Immature natural killer cell (primary cell): ENCODE measurements at regions not wholly inside any gene's neighbourhood (a gene's known extent, or its start where the extent isn't known, plus 50 kb on each side); places are given as distances from the start of the nearest gene placed in this dataset.

Source experiments
- DNase-seq, 3 donors: peaks; one replicate each; pipeline ENCODE4 v3.0.0; 2022; ENCODE audit warnings: mixed read lengths in 1 of 3
- H3K27ac Mint-ChIP-seq, 6 donors: one replicate each; pipeline ENCODE4 v1.8.0; 2020; ENCODE audit warnings: mixed read lengths in 6 of 6, mild to moderate bottlenecking in 5 of 6, inconsistent platforms in 4 of 6, moderate library complexity in 3 of 6
- H3K27me3 Mint-ChIP-seq, 3 donors: one replicate each; pipeline ENCODE4 v1.8.0; 2020 to 2021; ENCODE audit warnings: low read depth in 3 of 3, mild to moderate bottlenecking in 3 of 3, mixed read lengths in 3 of 3, moderate library complexity in 3 of 3, inconsistent platforms in 1 of 3
- H3K36me3 Mint-ChIP-seq, 3 donors: one replicate each; pipeline ENCODE4 v1.8.0; 2020; ENCODE audit warnings: mixed read lengths in 3 of 3, inconsistent platforms in 2 of 3, mild to moderate bottlenecking in 2 of 3
- H3K4me1 Mint-ChIP-seq, 2 donors: one replicate each; pipeline ENCODE4 v1.8.0; 2020; ENCODE audit warnings: inconsistent platforms in 2 of 2, mild to moderate bottlenecking in 2 of 2, mixed read lengths in 2 of 2, moderate library complexity in 1 of 2
- H3K4me3 Mint-ChIP-seq, 5 donors: one replicate each; pipeline ENCODE4 v1.8.0; 2020; ENCODE audit warnings: mild to moderate bottlenecking in 5 of 5, mixed read lengths in 5 of 5, inconsistent platforms in 3 of 5, moderate library complexity in 3 of 5
- H3K9me3 Mint-ChIP-seq, 6 donors: one replicate each; pipeline ENCODE4 v1.8.0; 2020; ENCODE audit warnings: mild to moderate bottlenecking in 6 of 6, mixed read lengths in 6 of 6, inconsistent platforms in 4 of 6, moderate library complexity in 3 of 6

DNA sequence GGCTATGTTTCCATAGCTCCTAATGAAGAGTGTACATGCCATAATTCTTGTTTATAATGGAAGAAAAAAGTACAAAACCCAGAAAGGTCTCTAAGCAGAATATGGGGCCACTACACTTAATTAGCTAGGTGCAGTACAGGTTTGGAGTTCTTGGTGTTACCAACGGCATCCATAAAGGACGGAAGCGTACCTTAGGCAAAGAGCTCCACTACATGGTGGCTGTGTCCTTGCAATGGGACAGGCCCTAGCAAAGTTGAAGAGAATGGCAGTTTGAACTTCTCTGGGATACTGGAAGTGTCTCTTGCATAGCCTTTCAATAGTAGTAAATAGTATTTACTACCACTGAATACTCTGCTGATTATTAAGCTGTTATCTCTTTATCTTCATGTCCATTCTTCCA lies 371.7 kb upstream of the MMS22L start:
- no peaks in the 10 kb centered on the region for H3K4me1 Mint-ChIP-seq
- no peak for DNase-seq
- no peak overlapping the region for H3K27ac Mint-ChIP-seq
- H3K36me3 Mint-ChIP-seq, result no peaks in the 10 kb centered on the region
- no peak overlapping the region for H3K4me3 Mint-ChIP-seq
- H3K27me3 Mint-ChIP-seq, result no peaks in the 10 kb centered on the region
- H3K9me3 Mint-ChIP-seq, result peaks cover 2 to 21% (median 7%) of the 10 kb centered on the region in 6 donors

DNA sequence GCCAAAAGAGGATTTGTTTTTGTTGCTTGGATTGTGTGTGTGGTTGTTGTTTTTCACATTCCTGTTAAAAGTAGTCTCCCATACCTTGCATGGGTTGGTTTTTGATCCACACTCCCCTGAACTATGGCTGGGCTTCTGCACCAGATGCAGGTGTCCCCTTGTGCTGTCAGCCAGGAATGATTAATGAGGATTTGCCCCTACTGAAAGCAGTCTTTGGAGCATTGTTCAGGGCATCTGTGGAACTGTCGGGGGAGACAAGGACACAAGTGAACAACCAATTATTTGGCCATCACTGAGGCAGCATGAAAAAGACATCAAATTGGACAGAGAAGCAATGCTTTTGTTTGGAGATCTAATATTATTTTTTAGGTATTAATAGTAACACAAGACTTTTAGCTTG lies 373.2 kb upstream of the MMS22L start:
- H3K36me3 Mint-ChIP-seq, result no peaks in the 10 kb centered on the region
- no peaks in the 10 kb centered on the region for H3K4me1 Mint-ChIP-seq
- H3K9me3 Mint-ChIP-seq, result peaks cover 2 to 17% (median 11%) of the 10 kb centered on the region in 6 donors

DNA sequence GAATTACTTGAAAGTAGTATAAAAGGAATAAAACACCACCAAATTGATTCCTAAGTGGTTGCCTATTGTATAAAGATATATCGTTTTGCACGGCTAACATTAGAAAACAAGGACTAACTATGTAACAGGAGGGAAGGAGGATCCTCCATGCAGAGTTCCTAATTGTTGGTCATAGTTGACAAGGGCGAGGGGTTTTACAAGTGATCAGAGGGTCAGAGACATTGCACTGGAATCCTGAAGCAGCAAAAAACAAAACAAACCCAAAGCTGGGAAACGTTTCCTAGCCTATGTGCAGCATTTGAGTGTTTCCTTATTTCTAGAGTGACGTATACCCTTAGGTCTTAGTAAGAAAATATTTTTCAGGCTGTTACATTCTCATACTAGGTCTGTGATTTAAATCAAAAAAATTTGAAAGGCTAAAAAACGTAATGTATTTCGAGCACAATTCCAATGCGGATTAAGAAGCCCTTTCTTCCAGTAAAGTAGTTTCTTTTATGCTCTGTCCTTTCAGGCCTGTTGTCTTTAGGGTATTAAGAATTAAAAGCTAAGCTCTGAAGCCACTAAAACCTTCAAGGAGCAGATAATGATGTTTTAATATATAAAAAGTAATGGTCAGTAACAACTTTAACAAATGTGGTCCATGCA lies 373.8 kb upstream of the MMS22L start:
- no peaks in the 10 kb centered on the region for H3K36me3 Mint-ChIP-seq
- no peak for DNase-seq
- no peaks in the 10 kb centered on the region for H3K4me1 Mint-ChIP-seq
- H3K9me3 Mint-ChIP-seq, result peaks cover 5 to 21% (median 14%) of the 10 kb centered on the region in 6 donors
- H3K4me3 Mint-ChIP-seq, result no peak overlapping the region
- H3K27me3 Mint-ChIP-seq, result no peaks in the 10 kb centered on the region
- no peak overlapping the region for H3K27ac Mint-ChIP-seq

More for the DNA sequence above, 373.2 kb upstream of the MMS22L start:
- Mint-ChIP-seq H3K27ac (no peak overlapping the region), H3K27me3 (no peaks in the 10 kb centered on the region), H3K4me3 (no peak overlapping the region)
- no peak for DNase-seq

DNA sequence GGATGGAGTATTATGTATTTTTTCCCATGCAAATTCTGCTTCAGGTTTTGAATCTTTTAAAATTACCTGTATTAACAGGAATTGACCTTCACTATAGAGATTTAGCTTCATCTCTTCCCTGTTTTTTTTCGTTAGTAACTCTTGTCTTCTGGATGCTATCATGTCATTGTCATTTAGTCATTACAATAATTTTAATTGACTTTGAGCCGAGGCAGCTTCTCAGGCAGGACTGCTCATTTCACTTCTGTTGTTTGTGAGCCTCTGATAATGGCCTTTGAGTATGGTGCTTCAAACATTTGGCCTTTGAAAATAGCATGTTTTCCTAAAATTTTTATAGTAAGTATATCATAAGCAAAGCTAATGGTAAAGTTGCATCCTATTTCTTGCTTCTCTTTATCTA lies 375.1 kb upstream of the MMS22L start:
- H3K4me1 Mint-ChIP-seq, result no peaks in the 10 kb centered on the region
- H3K4me3 Mint-ChIP-seq, result no peak overlapping the region
- no peak overlapping the region for H3K27ac Mint-ChIP-seq
- no peak for DNase-seq
- H3K36me3 Mint-ChIP-seq, result no peaks in the 10 kb centered on the region
- H3K9me3 Mint-ChIP-seq, result peaks cover 5 to 28% (median 15%) of the 10 kb centered on the region in 6 donors
- H3K27me3 Mint-ChIP-seq, result no peaks in the 10 kb centered on the region

DNA sequence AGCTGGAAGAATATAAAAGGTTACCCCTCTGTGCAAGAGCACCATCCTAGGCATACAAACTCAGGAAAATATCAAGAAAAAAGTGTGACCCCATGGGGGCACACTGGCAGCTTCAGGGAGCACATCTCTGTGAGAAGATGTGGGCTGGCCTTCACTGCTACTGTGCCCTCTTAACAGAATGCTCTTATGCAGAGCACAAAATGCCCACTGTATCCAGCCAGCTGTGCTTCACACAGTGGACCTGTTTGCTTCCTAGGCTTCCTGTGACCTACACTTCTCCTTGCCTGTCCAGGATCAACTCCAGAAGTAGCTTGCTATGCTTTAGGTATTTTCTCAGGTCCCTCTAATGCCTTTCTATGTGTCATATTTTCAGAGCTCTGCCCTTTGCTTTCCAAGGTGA lies 380.2 kb upstream of the MMS22L start:
- Mint-ChIP-seq H3K4me1 (no peaks in the 10 kb centered on the region), H3K36me3 (no peaks in the 10 kb centered on the region), H3K9me3 (peaks cover 4 to 24% (median 9%) of the 10 kb centered on the region in 6 donors), H3K27ac (no peak overlapping the region), H3K27me3 (peaks cover 0 to 2% (median 0%) of the 10 kb centered on the region in 3 donors), H3K4me3 (no peak overlapping the region)
- DNase-seq, result no peak

DNA sequence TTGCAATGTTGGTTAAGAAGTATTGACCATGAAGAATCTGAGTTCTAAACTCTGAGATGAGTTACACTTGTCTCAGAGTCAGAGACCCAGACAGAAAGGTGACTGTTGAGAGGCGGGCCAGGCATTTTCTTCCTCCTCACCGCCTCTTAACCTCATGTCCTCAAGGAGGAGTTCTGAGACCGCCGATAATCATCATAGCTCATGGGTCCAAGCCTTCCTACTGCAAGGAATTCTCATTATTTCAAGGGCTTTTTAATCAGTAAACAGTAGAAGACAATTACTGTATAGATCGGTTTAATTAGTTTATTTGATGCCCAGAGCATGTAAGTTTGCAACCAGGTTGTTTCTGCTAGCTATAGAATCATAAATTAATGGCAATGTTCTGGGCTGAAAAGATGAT lies 382.4 kb upstream of the MMS22L start:
- Mint-ChIP-seq H3K4me3 (no peak overlapping the region), H3K27ac (no peak overlapping the region), H3K27me3 (peaks cover 0 to 2% (median 0%) of the 10 kb centered on the region in 3 donors), H3K9me3 (peaks cover 4 to 24% (median 9%) of the 10 kb centered on the region in 6 donors), H3K4me1 (no peaks in the 10 kb centered on the region), H3K36me3 (no peaks in the 10 kb centered on the region)
- no peak for DNase-seq

DNA sequence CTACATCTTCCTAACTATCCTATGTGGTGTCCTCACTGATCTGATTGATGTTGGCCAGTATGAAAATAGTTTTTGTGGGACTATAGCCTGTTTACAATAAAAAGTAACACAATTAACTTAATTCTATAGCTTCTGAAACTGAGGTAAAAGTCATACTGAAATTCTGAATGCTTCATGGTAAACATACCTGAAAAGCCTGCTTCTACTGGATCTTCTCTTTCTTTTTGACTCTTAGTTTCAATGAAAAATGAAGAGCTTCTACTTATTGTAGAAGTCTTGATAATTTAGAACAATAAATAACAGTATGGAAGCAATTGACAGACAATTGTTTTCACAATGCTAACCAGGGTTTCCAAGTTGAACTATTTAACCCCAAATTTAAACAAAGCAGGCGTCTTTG lies 383.9 kb upstream of the MMS22L start:
- H3K9me3 Mint-ChIP-seq, result peaks cover 0 to 20% (median 2%) of the 10 kb centered on the region in 6 donors
- no peak overlapping the region for H3K4me3 Mint-ChIP-seq

DNA sequence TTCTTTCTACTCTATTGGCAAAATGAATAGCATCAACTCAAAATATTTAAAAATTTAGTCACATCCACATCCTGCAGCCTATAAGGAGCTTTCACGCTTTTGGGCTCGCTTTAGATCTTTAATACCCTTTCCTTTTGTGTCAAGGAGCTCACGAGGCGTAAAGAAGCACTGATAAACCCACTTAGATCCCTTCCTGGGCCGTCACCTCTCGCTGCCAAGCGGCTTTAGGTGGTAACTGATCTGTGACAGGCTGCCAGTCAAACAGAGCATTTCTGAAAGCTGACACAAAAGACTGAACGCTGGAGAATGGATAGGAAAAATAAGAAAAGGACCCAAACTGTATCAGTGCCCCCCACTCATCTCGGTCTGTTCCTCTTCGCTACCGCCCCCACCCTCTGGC lies 385.7 kb upstream of the MMS22L start:
- no peak overlapping the region for H3K27ac Mint-ChIP-seq
- peaks cover 0 to 2% (median 0%) of the 10 kb centered on the region in 3 donors for H3K27me3 Mint-ChIP-seq
- H3K9me3 Mint-ChIP-seq, result peaks cover 0 to 17% (median 2%) of the 10 kb centered on the region in 6 donors
- DNase-seq, result no peak
- H3K36me3 Mint-ChIP-seq, result no peaks in the 10 kb centered on the region
- no peaks in the 10 kb centered on the region for H3K4me1 Mint-ChIP-seq
- H3K4me3 Mint-ChIP-seq, result no peak overlapping the region

More for the DNA sequence above, 383.9 kb upstream of the MMS22L start:
- Mint-ChIP-seq H3K36me3 (no peaks in the 10 kb centered on the region), H3K4me1 (no peaks in the 10 kb centered on the region), H3K27ac (no peak overlapping the region), H3K27me3 (peaks cover 0 to 2% (median 0%) of the 10 kb centered on the region in 3 donors)
- no peak for DNase-seq

DNA sequence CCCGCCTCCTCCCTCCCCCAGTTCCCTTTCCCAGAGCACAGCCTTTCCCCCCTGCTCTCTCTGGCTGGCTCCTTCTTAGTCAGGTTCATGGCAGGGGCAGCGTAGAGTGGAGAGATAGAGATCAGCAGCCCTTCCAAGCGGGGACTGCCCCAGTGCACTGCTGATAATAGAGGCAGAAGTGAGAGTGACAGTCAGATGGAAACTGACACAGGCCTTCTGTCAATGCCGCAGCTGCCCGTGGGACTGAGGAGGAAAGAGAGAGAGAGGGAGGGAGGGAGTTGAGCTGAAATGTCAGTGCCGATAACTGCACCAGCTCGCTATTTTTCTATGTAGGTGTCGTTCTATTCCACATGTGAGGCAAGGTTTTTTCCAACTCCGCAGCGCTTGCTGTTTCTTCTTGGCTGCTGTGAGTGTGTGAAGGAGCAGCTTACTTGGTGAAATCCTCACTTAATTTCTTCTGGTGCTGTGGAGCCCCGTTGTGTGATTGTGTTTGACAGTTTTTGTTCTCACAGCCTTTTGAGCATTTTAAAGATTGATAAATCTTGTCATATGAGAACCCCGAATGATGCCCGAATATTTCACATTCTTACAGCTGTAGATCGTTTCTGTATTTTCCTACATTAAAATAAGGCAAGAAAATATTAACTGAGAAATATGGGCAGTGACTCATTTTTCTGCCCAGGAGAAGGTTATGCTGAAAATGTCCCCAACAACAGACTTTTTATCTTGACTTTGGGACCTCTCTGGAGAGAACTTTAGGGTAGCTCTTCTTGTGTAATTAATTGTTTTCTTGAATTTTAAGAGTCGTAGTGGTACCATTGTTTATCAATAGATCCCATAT lies 386.4 kb upstream of the MMS22L start:
- no peak for DNase-seq
- no peaks in the 10 kb centered on the region for H3K4me1 Mint-ChIP-seq
- no peaks in the 10 kb centered on the region for H3K36me3 Mint-ChIP-seq
- no peak overlapping the region for H3K4me3 Mint-ChIP-seq
- H3K27me3 Mint-ChIP-seq, result peaks cover 0 to 2% (median 0%) of the 10 kb centered on the region in 3 donors
- no peak overlapping the region for H3K27ac Mint-ChIP-seq
- H3K9me3 Mint-ChIP-seq, result peaks cover 0 to 17% (median 2%) of the 10 kb centered on the region in 6 donors

DNA sequence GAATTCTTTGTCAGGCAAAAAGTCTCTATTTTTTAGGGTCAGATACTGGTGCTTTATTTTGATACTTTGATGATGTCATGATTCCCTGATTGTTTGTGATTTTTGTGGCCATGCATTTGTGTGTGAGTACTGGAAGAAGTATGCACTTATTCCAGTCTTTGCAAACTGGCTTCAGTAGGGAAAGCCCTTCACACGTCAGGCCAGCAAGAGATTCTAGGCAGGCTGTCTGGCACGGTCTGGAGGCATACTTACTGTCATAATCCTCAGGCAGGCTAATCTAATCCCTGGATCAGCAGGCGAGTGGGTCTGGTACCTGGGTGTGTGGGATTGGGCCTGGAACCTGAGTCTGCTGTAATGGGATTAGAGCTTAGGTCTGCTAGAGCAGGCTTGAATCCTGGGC lies 391.8 kb upstream of the MMS22L start:
- Mint-ChIP-seq H3K4me3 (no peak overlapping the region), H3K4me1 (no peaks in the 10 kb centered on the region), H3K27me3 (no peaks in the 10 kb centered on the region), H3K36me3 (no peaks in the 10 kb centered on the region), H3K9me3 (peaks cover 0 to 20% (median 7%) of the 10 kb centered on the region in 6 donors), H3K27ac (no peak overlapping the region)
- no peak for DNase-seq

DNA sequence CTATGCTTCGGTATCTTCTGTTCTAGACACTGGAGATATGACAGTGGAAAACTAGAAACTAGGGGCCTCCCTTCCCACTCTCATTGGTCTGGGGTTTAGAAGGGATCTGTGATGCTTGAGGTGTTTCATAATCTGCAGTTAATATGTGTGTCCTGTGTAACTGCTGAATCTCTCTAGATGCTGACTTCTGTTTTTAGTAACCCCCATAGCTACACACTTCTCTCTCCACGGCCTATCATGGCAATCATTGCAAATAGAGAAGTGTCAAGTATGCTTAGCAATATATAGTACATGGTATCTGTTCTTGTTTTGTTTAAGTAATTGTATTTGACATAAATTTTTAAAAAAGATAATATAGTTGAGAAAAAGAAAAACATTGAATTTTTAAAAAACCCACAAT lies 394.6 kb upstream of the MMS22L start:
- Mint-ChIP-seq H3K4me1 (no peaks in the 10 kb centered on the region), H3K27me3 (no peaks in the 10 kb centered on the region), H3K9me3 (peaks cover 3 to 22% (median 9%) of the 10 kb centered on the region in 6 donors), H3K36me3 (no peaks in the 10 kb centered on the region), H3K27ac (no peak overlapping the region), H3K4me3 (no peak overlapping the region)
- DNase-seq, result no peak

DNA sequence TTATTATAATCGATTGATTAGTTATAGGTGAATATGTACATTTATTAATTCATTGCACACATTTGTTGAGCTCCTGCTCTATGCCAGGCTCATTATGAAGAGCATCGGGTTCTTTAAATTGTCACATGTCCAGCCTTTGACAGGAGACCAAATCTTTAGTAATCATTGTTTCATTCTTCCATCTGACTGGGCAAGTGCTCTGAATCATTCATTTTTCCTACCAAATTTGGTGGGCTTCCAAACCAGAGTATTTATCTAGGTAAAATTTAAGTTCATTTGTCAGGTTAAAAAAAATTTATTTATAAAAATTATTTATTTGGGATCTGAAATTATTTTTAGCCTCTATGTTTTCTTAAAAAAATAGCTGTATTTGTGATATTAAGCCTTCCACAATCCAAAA lies 404.9 kb upstream of the MMS22L start:
- DNase-seq, result no peak
- Mint-ChIP-seq H3K36me3 (no peaks in the 10 kb centered on the region), H3K4me3 (no peak overlapping the region), H3K27ac (no peak overlapping the region), H3K4me1 (no peaks in the 10 kb centered on the region), H3K9me3 (peaks cover 0 to 19% (median 6%) of the 10 kb centered on the region in 6 donors), H3K27me3 (no peaks in the 10 kb centered on the region)

DNA sequence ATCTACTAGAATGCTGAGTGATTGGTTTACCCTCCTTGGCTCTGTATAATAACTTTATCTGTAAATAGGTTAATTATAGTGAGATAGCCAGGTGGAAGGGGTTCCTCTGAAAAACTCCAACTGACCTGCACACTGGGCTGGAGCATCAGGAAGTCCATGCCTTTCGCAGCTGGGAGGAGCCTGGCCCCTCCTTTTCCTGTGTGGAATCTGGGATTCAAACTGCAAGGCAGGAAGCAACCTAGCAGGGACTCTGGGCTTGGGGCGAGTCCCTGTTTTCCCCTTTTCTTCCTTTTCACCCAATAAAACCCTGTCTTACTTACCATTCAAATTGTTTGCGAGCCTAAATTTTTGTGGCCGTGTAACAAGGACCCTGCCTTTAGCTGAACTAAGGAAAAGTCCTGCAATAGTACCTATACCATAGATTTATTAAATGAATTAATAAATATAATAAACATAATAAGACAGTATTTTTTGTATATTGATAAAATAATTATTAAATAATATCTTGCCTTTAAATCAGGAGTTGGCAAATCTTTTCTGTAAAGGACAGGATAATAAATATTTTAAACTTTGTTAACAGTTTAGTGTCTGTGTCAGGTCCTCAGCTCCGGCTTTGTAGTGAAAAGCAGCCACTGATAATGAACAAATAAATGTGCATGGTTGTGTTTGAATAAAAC lies 406.2 kb upstream of the MMS22L start:
- no peaks in the 10 kb centered on the region for H3K27me3 Mint-ChIP-seq
- H3K4me1 Mint-ChIP-seq, result no peaks in the 10 kb centered on the region
- no peak overlapping the region for H3K27ac Mint-ChIP-seq
- H3K36me3 Mint-ChIP-seq, result no peaks in the 10 kb centered on the region
- H3K4me3 Mint-ChIP-seq, result no peak overlapping the region
- peaks cover 0 to 14% (median 6%) of the 10 kb centered on the region in 6 donors for H3K9me3 Mint-ChIP-seq
- no peak for DNase-seq

DNA sequence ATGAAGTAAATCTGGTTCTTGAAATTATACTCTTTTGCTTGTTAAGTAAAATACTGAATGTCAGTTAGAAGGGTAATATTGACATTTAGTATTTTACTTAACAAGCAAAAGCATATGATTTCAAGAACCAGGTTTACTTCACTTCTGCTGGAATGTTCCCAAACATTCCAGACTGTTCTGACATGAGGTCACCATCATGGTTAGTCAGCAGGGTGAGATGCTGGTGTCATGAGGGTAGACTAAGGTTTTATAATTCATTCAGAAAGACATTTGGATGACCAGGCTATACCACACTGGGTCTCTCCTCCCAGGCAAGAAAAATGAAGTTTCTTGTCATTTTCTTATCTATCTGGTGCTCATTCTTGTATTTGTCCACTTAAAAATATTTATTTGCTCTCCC lies 414.4 kb upstream of the MMS22L start:
- no peak overlapping the region for H3K4me3 Mint-ChIP-seq
- H3K27ac Mint-ChIP-seq, result no peak overlapping the region
- no peaks in the 10 kb centered on the region for H3K36me3 Mint-ChIP-seq
- no peak for DNase-seq
- no peaks in the 10 kb centered on the region for H3K4me1 Mint-ChIP-seq
- H3K27me3 Mint-ChIP-seq, result peaks cover 0 to 2% (median 0%) of the 10 kb centered on the region in 3 donors
- peaks cover 0 to 13% (median 6%) of the 10 kb centered on the region in 6 donors for H3K9me3 Mint-ChIP-seq
